OCI-LY3 (cell line): ENCODE measurements at regions not wholly inside any gene's neighbourhood (a gene's known extent, or its start where the extent isn't known, plus 50 kb on each side); places are given as distances from the start of the nearest gene placed in this dataset.

Experiments used
- CTCF ChIP-seq: fragments of 200-600, 300-600 bp; sonication (generic); IDR thresholded peaks from 2 replicates; pipeline ENCODE4 v1.5.1; 2014; ENCODE audit warnings: antibody characterized with exemption, low read length, low read depth
- EZH2phosphoT487 ChIP-seq: fragments of 200-600 bp; shearing (Covaris generic); IDR thresholded peaks from 2 replicates; pipeline ENCODE4 v1.6.1; 2018; ENCODE audit warnings: antibody characterized with exemption, mixed run types, low read depth

- TF ChIP-seq CTCF (peak; percentile 68), EZH2phosphoT487 (no peak)
Observed at GRCh38 chr2:84077496-84077895, 381.6 kb downstream of the SUCLG1 start.
